ENCODE measurements at regions not wholly inside any gene's neighbourhood (a gene's known extent, or its start where the extent isn't known, plus 50 kb on each side); places are given as distances from the start of the nearest gene placed in this dataset.

DNA sequence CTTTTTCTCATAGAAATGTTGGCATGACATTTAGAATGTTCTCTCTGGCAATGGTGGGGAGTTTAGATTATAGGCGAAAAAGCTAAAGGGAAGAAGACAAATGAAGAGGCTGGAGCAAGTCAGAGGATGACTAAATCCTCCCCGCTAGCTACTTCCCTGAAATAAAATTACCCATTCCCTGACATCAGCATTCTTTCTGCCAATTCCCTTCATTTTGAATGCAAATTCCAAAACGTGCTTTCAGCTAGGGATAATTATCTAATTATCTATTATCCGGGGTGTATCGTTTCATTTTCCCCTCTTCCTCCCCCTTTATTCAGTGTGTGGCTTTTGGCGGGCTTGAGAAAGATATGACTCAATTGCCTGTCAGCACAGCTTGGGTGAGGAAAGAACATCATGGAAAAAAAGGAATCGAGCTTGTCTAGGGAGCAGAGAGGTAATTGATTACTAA is 672.3 kb downstream of the TNS3 start:
- TF ChIP-seq CTCF (conservative IDR thresholded peaks at IDR 0.05; ENCODE audit: low read depth in 2 of 2) = no peak
- no peak for TF ChIP-seq EZH2phosphoT487 (IDR thresholded peaks at IDR 0.05; ENCODE audit: unreplicated experiment)
- TF ChIP-seq POLR2AphosphoS5 (IDR thresholded peaks at IDR 0.05; ENCODE audit: low read depth) = no peak
- no peak for TF ChIP-seq ZNF114 (CRISPR knock-in tag; IDR thresholded peaks at IDR 0.05)
- TF ChIP-seq EZH2 (IDR thresholded peaks at IDR 0.05; ENCODE audit: low read depth, unreplicated experiment) = no peak
- TF ChIP-seq REST (IDR thresholded peaks at IDR 0.05; ENCODE audit: unreplicated experiment) = no peak
- TF ChIP-seq JUNB (IDR thresholded peaks at IDR 0.05; ENCODE audit: unreplicated experiment) = no peak
- no peak for TF ChIP-seq CREB1 (CRISPR knock-in tag; IDR thresholded peaks at IDR 0.05; ENCODE audit: low read depth)
- TF ChIP-seq, protein P1, sequence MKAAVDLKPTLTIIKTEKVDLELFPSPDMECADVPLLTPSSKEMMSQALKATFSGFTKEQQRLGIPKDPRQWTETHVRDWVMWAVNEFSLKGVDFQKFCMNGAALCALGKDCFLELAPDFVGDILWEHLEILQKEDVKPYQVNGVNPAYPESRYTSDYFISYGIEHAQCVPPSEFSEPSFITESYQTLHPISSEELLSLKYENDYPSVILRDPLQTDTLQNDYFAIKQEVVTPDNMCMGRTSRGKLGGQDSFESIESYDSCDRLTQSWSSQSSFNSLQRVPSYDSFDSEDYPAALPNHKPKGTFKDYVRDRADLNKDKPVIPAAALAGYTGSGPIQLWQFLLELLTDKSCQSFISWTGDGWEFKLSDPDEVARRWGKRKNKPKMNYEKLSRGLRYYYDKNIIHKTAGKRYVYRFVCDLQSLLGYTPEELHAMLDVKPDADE (IDR thresholded peaks at IDR 0.05) = no peak
- TF ChIP-seq ZNF462 (CRISPR knock-in tag; IDR thresholded peaks at IDR 0.05) = no peak
